GM21390 (cell line): ENCODE measurements at regions not wholly inside any gene's neighbourhood (a gene's known extent, or its start where the extent isn't known, plus 50 kb on each side); places are given as distances from the start of the nearest gene placed in this dataset.
"Not testable (repeated sequence)": the region's sequence is repeated elsewhere in the genome, so short reads cannot be mapped to it uniquely, and the experiment has no call there.

ENCODE experiments used
- ATAC-seq: cut with Tn5 transposase; IDR thresholded peaks from one replicate; pipeline ENCODE4 v1.9.1; 2021; ENCODE audit not compliant: unreplicated experiment

DNA sequence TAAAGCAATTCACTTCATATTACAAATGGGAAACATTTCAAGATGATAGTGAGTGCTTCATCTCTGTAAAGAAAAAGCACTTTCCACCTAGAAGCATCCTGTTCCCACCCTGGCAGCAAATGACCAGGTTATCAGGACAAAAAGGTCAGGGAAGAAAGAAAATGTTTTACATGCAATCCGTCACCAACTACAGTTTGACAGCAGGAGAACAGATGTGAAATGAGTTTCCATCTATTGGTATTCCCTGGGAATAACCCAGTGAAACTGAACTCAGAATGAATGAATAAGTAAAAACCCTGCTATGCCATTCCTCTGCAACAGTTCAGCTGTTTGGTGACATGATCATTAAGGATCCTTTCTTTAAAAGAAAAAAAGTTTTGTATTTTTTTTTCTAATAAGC is 67.6 kb downstream of the HTR1A start:
- ATAC-seq = no peak

DNA sequence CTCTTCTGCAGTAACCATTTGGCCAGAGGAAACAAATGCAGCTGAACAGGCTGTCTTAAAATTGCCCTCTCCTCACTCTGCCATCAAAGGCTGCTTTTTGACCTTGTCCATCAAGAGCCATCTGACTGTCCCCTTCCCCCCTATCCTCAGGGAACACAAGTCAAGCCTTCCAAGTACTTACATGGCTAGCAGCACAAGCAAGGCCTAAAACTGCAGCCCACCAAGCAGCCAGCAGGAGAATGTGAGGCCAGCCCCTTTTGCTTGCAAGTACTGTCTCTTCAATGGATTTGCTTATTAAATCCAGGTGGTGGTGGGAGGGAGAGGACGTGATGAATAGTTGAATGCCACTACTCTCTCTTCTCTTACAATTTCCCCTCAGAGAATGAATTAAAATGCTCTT is 83.5 kb downstream of the HTR1A start:
- no peak for ATAC-seq

DNA sequence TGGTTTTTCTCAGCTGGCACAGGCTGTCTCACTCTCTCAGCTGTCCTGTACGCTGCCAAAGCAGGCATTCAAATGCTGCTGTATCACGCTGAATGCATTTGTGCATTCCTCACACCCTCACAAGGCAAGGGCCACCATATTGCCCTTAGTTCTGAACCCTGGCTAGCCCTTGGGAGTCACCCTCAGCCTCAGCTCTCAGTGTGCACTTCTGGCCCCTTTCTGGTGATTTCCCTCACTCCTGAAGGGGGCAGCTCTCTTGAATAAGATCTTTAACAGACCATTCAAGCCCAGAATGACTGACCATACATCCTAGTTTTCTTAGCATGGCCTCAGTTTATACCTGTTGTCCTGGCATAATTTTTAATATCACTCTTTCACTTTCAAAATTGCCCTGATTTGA is 84.3 kb downstream of the HTR1A start:
- ATAC-seq = no peak

DNA sequence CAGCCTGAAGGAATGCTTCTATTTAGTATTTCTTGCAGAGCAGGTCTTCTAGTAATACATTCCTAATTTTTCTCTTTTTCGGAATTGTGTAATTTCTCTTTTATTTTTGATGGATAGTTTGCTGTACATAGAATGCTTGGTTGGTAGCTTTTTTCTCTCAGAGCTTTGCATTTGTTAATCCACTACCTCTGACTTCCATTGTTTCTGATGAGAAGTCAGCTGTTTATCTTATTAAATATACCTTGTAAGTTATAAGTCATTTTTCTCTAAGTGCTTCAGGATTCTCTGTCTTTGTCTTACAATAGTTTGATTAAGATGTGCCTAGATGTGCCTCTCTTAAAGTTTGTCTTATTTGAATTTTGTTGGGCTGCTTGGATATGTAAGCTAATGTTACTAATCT is 101.9 kb downstream of the HTR1A start:
- no peak for ATAC-seq

DNA sequence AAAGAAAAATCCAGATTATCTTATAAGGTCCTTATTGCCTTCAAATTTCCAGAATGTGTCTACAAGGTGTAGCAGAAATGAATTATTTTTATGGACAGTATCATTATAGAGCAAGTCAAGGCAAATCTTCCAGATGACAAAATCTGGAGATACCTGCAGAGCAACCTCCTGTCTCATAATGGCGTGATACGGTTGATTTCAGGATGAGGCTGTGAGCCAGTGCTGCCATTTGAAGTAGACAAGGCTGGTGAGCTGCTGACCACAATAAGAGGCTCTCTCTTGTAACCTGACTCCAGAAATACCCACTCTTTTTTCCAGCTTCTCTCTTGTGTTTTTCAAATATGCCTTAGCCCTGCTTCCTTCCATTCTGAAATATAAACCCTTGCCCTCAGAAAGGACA is 108.2 kb downstream of the HTR1A start:
- ATAC-seq = no peak

DNA sequence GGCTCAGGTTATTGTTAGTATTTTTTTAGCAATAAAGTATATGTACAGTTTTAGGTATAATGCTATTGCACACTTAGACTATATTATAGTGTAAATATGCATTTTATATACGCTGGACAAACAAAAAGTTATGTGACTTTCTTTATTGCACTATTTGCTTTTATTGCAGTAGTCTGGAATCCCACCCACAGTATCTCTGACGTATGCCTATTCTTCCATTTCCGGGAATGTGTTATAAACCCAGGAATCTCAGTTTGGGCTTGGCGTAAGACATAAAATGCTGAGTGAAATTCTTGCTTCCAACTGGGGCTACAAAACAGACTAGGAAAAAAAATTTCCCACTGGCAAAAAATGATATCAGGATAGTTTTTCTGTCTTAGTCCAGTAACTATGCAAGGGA is 119.1 kb downstream of the HTR1A start:
- no peak for ATAC-seq

DNA sequence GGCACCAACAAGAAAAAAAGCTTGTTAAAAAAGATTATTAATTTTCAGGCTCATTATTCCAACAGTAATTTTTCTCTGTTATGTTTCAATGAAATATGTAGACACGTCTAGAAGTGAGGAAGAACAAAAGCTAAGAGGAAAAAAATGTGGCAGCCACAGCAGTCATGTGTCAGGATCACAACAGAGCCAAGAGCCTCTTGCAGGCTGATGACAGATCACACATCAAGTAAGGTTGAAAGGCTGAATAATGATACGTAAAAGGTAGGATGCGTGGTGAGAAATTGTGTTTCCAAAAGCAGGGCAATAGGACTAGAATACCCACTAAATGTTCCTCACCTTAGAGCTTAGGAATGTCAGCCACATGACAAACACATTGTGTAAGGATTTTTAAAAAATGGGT is 124.8 kb downstream of the HTR1A start:
- ATAC-seq = no peak

DNA sequence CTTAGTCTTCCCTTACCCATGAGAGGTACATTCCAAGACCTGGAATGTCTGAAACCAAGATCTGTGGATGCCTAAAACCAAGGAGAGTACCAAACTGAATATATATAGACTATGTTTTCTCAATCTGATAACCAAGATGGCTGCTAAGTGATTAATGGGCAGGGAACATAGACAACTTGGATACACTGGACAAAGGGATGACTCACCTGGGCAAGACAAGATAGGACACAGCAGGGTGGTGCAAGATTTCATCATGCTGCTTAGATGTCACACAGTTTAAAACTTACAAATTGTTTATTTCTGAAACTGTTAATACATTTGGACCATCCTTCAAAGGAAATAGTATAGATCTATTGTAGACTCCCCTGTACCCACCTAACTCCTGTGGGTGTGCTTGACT is 130.9 kb downstream of the HTR1A start:
- no peak for ATAC-seq

DNA sequence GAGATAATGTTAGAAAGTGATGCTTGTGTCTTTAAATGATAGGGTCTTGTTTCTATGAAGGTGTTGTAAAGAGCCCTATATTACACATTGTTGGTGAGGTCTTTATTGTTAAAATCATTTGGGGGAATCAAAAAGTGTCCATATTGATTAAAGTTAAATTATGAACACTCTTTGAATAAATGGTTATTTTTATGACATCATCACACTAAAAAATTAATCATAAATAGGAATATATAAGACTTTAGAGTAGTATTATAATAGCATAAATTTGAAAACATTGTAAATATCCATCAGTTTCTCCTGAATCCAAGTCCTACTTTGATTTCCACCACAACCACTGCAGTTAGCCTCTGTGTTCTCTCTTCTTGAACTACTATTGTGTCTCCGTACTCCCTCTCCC is 136.3 kb downstream of the HTR1A start:
- ATAC-seq = no peak

DNA sequence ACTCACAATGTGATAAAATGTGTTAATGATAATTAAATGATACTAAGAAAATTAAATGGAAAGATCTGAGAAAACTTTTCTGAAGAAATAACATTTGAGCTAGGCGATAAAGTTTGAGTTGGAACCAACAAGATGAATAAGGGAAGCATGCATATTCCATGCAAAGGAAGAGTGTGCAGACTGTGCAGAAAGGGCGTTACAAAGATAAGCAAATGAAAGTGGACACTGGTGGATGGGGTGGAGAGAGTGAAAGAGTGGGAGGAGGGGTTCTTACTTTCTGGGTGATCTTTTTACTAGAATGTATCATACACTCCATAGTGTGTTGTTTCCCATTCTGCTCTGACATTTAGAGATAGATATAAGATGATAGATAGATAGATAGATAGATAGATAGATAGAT is 138.7 kb downstream of the HTR1A start:
- ATAC-seq = no peak

DNA sequence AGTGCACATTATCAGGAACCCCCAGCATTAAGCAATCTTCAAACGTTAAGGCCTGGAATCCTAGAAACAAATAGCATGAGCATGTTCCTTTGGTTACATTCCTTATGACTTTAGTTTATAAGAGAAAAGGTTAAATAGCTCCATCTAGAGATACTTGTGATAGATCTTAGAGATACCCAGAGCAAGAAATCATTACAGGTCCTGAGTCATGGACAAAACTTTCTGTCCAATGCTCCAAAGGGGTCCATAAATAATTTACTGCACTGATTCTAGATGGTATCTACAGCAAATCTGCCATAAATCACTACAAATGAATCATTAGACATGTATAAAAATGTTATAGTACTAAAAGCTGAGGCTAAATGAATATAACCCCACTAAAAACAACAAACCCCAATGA is 139.6 kb downstream of the HTR1A start:
- ATAC-seq = no peak

DNA sequence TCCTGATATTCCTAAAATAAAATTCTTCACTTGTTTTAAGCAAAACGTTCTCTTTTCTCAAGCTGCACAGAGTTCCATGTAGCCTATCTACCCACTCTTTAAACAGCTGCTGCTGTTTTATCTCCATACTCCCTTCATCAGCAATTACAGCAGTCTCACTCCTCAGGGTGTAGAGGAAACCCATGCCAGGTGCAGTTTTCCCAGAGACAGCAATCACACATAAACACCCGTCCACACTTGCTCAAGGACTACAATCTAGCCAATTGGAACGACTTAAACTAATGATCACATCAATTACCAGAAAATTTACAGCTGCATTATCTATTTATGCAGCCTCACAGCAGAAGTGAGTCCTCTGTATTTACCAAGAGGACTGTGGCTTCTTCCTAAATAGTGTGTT is 141.7 kb downstream of the HTR1A start:
- no peak for ATAC-seq

DNA sequence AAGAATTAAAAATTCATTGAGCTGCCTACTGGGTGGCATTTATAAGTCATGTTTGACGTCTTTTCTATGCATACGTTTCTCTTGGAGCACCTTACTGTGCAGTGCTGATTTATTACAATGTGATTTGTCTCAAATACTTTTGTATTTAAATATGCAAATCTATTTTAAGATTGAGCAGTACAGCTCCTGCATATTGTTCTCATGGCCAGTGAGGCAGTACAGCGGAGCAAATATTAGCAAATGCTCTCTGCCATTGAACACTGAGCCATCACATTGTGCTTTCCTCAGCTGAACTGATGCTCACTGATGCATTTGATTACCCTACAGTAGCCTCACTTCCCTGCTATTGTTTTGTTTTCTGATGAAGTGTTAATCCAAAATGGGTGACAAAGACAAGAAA is 149.6 kb downstream of the HTR1A start:
- no peak for ATAC-seq

DNA sequence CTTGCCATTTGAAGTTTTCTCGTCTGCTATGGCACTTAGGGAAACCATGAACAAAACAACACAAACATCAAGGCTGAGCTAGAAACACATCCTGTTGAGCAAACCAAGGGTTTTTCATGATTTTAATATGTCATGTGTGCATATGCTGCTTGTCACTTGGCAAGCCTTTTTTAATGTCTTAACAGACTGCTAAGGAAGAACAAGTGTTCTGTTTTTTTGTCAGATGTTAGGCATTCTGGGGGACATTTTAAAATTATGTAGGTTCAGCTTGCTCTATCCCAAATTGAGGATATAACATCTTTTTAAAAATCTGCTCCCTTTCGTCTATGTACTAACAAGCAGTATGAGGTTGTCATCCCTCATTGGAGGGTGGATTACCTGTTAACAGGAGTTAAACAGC is 150.3 kb downstream of the HTR1A start:
- ATAC-seq = no peak

DNA sequence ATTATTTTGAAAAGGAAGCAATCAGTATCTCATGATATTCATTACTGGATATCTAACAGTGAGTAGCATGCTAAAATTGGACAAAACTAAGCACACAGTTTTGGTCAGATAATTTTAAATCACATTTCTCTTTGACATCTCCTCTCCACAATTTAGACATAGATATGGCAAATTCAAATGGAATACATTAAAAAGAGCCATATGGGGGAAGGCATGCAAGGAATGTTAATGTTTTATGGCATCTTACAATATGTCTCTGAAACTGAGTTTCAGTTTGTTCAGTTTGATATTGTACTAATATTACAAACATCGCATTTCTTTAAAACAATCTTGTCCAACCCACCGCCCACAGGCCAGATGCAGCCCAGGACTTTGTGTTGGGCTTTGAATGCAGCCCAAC is 151.0 kb downstream of the HTR1A start:
- ATAC-seq = no peak

DNA sequence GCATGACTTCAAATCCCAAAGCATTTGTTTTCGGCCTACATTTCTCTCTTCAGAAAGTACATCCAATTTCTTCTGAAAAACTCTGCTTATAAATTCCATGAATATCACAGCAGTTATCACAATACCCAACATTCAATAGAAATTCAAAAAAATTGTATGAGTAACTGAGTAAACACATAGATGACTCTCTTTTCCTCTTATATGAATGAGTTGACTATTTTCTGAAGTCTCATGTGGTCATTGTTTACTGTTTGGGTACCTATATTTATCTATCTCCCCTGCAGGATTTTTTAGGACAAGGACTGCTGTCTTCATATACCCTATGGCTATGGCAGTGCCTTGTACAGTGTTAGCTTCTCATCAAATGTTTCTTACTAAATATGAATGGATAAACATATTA is 157.1 kb downstream of the HTR1A start:
- ATAC-seq = no peak

DNA sequence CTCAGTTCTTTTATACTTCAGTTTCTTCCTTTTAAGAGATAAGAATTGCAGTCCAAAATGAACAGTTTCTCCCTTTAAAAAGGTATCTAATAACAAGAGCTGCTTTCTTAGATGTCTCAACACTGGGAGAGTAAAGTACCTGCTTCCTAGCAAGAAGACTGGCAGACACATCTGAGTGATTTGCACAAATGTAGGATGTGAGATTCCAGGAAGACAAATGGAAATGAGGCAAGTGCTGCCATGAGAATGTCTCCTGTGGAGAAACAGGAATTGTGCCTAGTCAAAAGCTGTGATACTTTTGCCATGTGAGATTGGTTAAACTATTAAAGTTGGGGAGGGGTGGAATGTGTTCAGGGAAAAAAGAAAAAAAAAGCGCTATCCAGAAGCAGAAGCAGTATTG is 159.1 kb downstream of the HTR1A start:
- ATAC-seq = no peak

DNA sequence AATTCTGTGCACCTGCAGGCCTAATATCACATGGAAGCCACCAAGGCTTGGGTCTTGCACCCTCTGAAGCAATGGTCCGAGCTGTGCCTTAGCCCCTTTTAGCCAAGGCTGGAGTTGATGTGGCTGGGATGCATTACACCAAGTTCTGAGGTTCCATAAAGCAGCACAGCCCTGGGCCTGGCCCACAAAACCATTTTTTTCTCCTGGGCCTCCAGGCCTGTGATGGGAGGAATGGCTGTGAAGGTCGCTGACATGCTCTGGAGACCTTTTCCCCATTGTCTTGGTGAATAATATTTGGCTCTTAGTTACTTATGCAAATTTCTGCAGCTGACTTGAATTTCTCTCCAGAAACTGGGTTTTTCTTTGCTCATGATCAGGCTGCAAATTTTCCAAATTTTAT is 167.3 kb downstream of the HTR1A start:
- ATAC-seq = no peak

DNA sequence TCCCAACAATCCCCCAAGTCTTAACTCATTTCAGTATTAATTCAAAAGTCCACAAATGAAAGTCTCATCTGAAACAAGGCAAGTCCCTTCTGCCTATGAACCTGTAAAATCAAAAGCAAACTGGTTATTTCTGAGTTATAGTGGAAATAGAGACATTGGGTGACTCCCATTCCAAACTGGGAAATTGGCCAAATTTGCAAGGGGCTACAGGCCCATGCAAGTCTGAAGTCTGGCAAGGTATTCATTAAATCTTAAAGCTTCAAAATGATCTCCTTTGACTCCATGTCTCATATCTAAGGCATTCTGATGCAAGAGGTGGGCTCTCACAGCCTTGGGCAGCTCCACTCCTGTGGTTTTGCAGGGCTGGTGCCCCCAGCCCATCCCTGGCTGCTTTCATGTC is 167.9 kb downstream of the HTR1A start:
- ATAC-seq = no peak

DNA sequence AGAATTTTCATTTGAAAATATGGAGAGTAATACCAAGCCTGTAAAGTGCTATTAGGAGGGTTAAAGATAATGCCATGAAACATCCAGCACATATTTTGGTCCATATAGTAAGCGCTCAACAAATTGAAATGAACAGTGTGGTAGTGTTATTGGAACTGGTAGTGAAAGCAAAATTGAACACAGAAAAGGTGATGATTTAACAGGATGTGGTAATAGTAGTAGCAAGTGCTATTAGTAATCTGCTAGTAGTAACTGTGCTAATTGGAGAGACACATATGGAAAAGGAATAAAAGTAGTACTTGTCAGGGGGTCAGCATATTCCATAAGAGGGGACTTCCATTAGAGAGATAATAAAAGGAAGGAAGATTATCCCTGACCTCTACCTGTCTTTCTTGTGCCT is 187.3 kb downstream of the HTR1A start:
- peak; percentile 76 for ATAC-seq

DNA sequence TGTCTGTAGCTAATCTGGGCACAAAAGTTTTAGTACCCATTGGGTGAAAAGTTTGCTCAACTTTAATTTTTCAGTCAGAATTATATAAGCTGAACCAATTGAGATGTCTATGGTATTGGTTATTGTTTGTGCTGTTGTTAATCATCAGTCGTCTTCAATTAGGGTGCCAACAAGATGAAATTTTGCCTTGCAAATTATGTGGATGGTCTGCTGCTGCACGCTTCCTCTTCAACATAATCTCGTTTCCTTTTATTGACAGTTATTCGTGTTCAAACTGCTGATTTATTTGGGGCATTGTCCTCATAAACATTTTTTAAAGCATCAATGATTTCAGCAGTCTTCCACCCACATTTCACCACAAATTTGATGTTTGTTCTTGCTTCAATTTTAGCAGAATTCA is 194.0 kb downstream of the HTR1A start:
- ATAC-seq = no peak

DNA sequence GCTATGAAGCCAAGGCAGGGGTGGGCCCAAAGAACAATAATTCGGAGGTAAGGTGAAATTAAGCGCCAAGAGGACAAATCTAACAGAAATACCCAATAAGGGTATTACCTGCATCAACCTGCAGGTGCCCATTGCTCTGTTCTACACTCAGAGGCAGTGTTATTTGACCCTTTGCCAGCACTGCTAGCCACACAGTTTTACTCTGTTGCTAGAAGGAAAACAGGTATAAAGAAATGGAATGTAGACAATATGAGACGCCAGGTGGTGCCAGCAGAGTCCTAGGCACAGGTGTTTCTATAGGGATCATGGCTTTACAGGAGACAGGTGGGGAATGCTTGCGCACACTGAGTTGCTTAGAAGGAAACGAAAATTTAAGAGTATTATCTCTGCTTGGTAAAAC is 201.3 kb downstream of the HTR1A start:
- ATAC-seq = no peak

DNA sequence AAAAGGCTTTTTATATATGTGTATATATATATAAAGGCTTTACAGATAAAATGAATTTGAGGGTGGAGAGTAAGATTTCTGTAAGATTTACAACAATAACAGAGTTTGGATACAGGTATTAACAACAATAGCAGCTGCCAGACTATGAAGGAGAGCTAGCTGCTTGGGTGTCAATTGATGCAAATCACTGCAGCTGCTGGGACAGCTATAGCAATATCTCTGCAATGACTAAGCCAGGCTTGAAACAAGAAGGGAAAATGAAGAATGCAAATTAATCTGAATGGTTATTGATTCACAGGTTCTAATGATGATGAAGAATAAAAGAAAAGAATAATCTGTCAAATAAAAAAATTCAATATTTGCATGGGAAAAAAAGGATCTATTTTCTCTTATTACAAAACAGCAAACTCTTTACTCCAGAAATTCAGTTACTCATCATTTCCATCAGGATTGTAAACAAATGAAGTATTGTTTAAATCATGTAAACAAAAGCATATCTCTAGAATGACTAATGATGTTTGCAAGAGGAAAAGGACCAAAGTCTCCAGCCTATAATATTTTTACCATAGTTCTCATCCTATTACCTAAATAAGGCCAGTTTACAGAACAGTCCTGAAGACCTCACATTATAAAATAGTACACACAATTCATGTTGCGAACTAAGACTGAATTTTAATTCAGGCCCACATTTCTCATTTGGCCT is 219.0 kb downstream of the HTR1A start:
- ATAC-seq = no peak

DNA sequence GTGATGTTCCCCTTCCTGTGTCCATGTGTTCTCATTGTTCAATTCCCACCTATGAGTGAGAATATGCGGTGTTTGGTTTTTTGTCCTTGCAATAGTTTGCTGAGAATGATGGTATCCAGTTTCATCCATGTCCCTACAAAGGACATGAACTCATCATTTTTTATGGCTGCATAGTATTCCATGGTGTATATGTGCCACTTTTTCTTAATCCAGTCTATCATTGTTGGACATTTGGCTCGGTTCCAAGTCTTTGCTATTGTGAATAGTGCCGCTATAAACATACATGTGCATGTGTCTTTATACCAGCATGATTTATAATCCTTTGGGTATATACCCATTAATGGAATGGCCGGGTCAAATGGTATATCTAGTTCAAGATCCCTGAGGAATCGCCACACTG is 229.4 kb downstream of the HTR1A start:
- not testable (repeated sequence) for ATAC-seq
